Activated T-cell treated with anti-CD3 and anti-CD28 coated beads for 4 hours (primary cell): ENCODE measurements at regions not wholly inside any gene's neighbourhood (a gene's known extent, or its start where the extent isn't known, plus 50 kb on each side); places are given as distances from the start of the nearest gene placed in this dataset.

Experiments used
- DNase-seq: peaks from one replicate; pipeline ENCODE4 v3.0.0-alpha.2; 2020

GRCh38 chr1:34518146-34518699 lies 236.6 kb upstream of the GJB5 start:
- no peak for DNase-seq

- no peak for DNase-seq
Observed at GRCh38 chr1:34520111-34520510, 234.7 kb upstream of the GJB5 start.

DNA sequence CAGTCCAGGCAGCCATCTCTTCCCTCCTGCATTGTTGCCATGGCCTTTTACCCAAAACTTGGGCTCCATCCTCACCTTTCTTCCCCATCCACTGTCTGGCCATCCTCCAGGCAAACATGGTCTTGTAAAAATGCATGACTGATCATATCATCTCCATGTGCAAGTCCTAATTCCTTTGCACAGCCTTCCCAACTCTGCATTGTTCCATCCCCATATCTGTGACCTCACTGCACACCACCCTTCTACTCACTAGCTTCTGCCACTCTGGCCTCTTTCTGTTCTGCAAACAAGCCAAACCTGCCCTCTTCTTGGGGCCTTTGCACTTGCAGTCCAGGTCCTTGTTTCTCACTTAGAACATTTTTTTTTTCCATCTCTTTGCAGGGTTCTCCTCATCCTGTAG lies 230.1 kb upstream of the GJB5 start:
- no peak for DNase-seq

DNA sequence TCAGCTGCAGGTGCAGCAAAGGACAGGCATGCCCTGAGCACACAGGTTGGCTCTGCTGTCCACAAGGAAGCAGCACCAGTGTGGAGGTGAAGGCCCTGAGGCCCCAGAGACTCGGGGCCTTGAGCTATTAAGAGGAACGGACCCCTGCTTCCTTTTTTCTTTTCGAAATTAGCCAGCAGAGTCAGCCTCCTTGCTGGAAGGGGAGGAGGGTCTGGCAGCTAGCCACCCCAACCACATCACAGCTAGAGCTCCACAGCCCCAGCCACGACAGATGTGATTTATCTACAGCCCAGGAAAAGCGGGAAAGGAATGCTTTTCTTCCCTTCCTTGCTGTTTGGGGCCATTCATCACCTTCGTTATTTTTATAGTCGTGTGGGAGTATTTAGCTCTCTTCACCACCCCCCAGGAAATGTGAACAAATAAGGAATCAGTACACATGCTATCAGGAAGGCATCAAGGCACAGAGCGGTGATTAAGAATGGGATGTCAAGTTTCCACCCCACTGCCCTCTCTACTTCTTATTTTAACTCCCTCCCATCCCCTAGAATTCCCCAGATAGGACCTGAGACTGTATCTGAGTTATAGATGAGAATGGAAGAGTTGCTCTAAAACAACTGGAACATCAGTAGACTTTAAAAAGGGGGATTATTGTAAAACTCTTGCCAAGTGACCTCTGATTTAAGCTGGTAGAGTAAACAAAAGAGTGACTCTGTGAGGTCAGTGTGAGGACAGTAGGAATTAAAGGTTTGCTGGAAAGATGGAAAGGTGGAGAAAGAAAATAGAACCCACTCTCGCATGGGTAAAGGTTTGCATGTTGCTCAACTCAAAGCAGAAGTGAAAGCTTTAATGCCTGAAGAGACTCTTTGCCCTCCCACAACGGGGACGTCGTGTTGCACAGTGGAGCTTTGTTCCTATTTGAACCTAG lies 224.7 kb upstream of the GJB5 start:
- no peak for DNase-seq

GRCh38 chr1:34532113-34532512 lies 222.7 kb upstream of the GJB5 start:
- no peak for DNase-seq

GRCh38 chr1:34538481-34538880 lies 216.4 kb upstream of the GJB5 start:
- DNase-seq, result no peak

DNA sequence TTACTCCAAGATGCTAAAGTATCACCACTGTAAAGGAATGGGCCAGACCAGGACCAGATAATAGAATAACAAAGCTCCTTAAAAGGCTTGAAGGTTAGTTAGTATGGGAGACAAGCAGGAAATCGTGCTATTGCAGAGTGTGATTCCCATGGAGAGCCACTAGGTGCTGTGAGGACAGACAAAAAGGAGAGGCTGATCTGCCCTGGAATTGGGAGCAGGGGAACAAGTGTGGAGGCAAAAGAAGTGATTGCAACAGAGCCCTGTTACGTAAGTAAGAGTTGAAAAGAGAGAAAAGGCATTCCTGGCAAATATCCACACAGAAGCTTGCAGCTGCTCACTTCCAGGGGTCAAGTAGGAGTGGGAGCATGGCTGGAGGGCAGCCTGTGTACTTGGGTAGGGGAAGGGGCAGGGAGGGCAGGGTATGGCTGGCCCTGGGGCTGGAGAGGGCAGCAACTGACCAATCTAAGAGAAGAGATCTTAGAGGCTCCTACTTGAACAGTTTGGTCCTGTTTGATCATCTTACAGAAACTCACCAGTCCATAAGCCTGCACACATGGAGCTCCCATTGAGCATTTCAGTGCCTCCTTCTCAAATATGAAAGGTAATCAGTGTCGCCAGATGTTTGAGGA lies 207.7 kb upstream of the GJB5 start:
- DNase-seq, result no peak

GRCh38 chr1:34549199-34549598 lies 205.6 kb upstream of the GJB5 start:
- DNase-seq, result no peak

DNA sequence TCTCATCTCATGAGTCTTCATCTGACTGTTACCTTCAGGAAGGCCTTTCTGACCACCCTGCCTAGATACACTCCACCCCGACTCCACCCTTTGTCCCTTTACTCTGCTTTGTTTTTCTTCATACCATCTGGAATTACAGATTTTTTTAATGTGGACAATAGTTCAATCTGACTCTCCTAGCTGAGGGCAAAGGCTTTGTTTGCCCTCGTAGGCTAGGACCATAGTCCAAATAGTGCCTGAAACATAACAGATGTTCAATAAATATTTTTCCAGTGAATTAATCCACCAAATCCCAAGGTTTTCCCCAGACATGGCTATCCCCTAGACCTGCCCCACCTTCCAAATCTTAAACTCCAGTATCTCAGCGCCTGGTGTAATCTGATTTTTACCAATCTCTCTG lies 176.5 kb upstream of the GJB5 start:
- no peak for DNase-seq

DNA sequence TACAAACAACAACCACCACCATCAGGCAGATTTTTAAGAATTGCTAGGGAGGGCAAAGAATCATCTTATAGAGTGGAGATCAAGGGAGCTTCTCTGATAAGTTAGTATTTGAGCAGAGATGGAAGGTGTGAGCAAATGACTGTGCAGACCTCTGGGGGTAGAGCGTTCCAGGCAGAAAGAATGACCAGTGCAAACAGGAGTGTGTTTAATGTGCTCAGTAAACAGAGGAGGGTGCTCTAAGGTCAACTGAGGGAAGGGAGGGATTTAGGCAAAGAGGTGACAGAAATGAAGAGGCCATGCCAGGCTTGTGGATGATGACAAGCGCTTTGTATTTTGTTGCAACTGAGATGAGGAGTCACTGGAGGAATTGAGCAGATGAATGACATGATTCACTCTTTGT lies 172.5 kb upstream of the GJB5 start:
- DNase-seq, result no peak

- no peak for DNase-seq
Observed at GRCh38 chr1:34587761-34588160, 167.1 kb upstream of the GJB5 start.

DNA sequence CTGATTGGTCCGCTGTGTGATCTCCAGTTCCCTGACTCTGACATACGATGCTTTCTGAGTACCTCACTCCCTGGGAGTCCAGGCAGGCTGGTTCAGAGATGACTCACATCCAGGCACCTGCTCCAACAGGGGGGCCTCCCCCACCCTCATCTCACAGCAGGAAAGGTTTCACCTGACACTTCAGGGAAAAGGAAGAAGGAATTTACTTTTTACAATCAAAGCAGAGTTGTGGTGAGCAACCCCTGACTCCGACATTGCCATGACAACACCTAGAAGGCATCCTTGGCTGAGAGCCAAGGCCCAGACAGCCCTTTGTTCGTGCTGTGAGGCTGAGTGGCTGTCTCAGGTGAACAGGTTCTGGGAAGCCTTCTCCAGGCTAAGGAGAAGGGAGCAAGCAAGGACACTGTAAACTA lies 164.6 kb upstream of the GJB5 start:
- no peak for DNase-seq

DNA sequence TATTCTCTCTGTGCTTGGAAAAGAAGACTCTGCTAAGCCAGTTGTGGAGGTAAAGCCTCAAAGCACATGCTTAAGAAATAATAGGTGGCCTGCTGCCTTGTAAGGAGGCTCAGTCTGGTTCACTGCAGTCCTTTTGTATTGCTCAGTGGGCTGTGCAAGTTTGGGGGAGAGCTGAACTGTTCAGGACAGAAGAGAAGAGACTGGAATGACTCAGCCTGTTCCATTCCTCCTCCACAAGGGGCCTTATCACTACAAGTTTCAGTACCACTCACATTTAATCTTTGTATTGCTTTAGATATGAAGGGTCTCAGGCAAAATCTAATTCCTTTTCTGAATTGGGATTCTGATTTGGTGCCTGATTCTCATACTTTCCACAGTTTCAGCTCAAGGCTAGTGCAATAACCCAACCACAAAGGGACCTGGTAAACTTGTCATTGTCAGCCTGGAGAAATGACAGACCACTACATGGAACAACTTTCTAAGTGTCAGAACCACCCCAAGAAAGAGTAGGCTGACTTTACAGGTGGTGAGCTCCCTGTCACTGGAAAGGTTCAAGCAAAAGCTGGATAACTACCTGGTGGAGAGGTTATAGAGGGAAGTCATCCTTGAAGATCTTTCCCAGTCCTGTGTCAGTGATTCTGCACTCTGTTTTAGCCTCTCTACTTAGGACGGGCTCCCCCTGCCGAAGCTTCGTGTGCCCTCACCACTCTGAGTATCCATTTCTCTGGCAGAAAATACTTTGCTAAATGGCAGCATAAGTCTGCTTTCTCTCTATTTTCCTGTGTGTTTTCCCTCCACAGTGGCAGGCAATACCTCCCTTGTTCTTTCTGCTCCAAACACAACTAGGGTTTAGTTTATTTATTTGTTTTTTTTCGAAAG lies 162.9 kb upstream of the GJB5 start:
- DNase-seq, result no peak

DNA sequence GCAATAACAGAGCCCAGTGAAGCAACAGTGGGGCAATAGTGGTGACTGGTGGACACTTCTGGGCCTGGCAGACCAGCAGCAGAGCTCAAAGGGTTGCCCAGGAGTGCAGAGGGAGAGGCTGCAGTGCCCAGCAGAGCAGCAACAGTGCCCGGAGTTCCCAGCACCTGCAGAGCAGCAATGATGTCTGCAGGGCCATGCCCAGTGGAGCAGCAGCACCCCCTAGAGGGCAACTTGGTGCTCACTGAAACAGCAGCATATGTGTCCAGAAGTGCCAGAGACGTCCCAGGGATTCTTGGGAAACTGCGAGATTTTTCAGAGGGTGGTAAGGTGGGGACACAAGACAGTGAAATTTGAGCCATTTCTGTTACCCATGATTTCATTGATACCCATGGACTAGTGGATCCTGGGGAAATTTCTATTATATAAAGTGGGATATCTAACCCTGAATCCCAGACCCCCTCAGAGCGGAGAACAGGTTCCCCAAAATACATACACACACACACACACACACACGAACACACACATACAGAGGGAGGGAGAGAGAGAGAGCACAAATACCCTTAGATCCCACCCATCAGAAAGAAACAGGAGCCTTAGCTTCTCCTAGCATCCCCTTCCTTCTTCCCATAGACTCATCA lies 156.9 kb upstream of the GJB5 start:
- DNase-seq, result peak; percentile 3

DNA sequence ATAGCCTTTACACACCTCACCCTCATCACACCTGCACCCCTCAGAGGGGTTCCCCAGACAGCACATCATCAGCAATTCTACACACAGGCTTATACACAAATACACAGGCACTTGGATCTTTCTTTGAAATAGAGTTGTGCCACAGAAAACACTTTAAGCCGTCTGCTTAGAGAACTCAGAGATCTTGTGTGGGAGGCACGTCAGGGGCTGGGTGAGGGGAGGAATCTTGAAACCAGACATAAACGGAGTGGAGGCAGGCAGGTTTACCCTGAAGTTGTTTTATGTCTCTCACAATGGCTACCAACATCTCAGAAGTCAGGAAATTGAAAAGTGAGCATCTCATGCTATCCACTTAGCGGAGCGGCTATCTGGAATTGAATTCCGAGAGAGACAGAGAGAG lies 151.9 kb upstream of the GJB5 start:
- DNase-seq, result no peak

- DNase-seq, result no peak
Observed at GRCh38 chr1:34603594-34603993, 151.3 kb upstream of the GJB5 start.

DNA sequence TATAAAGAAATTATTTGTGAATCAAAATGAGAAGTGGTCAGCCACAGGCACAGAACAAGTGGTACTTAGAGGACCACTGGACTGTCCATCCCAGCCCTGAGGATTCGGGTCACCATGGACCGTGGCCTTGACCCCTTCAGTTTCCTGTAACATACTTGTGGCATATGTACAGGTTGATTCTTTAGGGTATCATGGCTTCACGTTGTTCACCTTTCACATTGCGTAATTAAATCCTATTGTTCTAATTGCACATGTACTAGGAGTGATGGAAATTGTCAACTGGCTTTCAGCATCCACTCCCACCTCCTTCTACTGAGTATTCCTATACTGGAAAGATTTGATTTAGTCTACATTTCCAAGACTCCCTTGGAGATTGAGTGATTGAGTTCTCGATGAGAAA lies 148.3 kb upstream of the GJB5 start:
- DNase-seq, result no peak

- DNase-seq, result no peak
Observed at GRCh38 chr1:34610063-34610462, 144.8 kb upstream of the GJB5 start.

GRCh38 chr1:34611571-34611970 lies 143.3 kb upstream of the GJB5 start:
- no peak for DNase-seq

DNA sequence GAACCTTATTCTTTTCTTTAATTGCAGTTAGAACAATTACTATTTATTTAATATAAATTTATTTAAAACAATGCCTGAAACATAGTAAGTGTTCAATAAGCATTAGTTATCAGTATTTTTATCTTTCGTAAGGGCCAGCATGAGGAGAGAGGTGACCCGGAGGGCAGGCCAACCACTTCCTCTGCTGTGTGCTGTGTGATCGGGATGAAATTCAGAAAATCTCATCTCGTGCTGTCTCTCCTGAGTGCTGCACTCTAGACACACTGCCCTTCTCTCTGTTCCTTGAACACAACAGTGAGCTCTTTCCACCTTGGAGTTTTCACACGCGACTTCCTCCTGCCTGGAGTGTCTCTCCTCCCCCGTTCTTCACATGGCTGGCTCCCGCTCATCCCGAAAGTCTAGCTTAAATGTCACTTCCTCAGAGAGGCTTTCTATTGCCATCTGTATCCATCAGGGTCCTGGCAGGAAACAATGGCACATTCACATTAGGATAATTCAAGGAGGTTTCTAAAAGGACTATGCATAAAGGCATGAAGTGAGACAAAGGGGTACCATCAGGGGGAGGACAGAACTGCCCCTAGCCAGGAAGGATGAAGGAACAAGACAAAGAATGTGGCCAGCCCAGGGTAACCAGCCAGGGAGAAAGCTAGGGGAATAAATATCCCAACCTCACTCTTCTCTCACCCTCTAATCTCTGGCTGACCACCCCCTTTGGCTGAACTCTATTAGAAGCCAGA lies 142.6 kb upstream of the GJB5 start:
- no peak for DNase-seq

GRCh38 chr1:34617321-34618118 lies 137.3 kb upstream of the GJB5 start:
- DNase-seq, result no peak
